PFSK-1 (cell line): ENCODE measurements at regions not wholly inside any gene's neighbourhood (a gene's known extent, or its start where the extent isn't known, plus 50 kb on each side); places are given as distances from the start of the nearest gene placed in this dataset.

Source experiments
- FOXP2 ChIP-seq: optimal IDR thresholded peaks from 2 replicates; pipeline ENCODE3; 2011; ENCODE audit warnings: borderline replicate concordance, control low read depth, inconsistent platforms; ENCODE audit not compliant: insufficient read depth; ENCODE audit errors: extremely low read length, extremely low read depth
- POLR2AphosphoS5 ChIP-seq: IDR thresholded peaks from 2 replicates; pipeline ENCODE4 v1.6.1; 2012; ENCODE audit warnings: low read depth, mild to moderate bottlenecking, control low read depth, low read length, moderate library complexity
- SIN3A ChIP-seq: IDR thresholded peaks from 2 replicates; pipeline ENCODE4 v1.6.1; 2012; ENCODE audit warnings: mild to moderate bottlenecking, low read length, moderate library complexity, borderline replicate concordance; ENCODE audit not compliant: insufficient read depth
- TAF1 ChIP-seq: IDR thresholded peaks from 2 replicates; pipeline ENCODE4 v1.6.1; 2012; ENCODE audit warnings: low read length, control low read depth, borderline replicate concordance; ENCODE audit not compliant: insufficient read depth
- TF ChIP-seq, protein P1 (sequence below), 2 experiments: IDR thresholded peaks; 2 replicates each; pipeline versions ENCODE4 v1.6.1 to v1.8.0; 2011 to 2012; ENCODE audit warnings: low read depth in 2 of 2, low read length in 2 of 2, control low read depth in 1 of 2, inconsistent platforms in 1 of 2, mild to moderate bottlenecking in 1 of 2, moderate library complexity in 1 of 2; ENCODE audit not compliant: insufficient read depth in 1 of 2

DNA sequence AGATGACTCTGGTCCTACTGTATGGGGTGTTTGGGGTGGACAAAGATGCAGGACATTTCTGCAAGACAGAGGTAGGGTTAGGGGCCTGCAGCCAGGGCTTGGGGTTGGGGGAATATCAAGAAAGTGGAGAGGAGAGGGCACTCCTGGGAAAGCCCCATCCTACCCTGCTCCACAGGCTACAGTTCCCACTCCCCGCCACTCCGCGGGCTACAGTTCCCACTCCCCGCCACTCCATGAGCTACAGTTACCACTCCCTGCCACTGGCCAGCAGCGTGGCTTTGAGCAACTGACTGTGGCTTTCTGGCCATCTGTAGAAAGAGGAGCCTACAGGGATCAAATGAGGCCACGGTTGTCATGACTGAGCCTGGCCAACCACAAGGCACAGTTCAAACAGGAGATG is 93.8 kb upstream of the GRIK3 start:
- TF ChIP-seq TAF1 (no peak), SIN3A (no peak), POLR2AphosphoS5 (no peak), FOXP2 (no peak)
- TF ChIP-seq, protein P1, sequence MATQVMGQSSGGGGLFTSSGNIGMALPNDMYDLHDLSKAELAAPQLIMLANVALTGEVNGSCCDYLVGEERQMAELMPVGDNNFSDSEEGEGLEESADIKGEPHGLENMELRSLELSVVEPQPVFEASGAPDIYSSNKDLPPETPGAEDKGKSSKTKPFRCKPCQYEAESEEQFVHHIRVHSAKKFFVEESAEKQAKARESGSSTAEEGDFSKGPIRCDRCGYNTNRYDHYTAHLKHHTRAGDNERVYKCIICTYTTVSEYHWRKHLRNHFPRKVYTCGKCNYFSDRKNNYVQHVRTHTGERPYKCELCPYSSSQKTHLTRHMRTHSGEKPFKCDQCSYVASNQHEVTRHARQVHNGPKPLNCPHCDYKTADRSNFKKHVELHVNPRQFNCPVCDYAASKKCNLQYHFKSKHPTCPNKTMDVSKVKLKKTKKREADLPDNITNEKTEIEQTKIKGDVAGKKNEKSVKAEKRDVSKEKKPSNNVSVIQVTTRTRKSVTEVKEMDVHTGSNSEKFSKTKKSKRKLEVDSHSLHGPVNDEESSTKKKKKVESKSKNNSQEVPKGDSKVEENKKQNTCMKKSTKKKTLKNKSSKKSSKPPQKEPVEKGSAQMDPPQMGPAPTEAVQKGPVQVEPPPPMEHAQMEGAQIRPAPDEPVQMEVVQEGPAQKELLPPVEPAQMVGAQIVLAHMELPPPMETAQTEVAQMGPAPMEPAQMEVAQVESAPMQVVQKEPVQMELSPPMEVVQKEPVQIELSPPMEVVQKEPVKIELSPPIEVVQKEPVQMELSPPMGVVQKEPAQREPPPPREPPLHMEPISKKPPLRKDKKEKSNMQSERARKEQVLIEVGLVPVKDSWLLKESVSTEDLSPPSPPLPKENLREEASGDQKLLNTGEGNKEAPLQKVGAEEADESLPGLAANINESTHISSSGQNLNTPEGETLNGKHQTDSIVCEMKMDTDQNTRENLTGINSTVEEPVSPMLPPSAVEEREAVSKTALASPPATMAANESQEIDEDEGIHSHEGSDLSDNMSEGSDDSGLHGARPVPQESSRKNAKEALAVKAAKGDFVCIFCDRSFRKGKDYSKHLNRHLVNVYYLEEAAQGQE (IDR thresholded peaks at IDR 0.05; ENCODE audit: insufficient read depth in 1 of 2, low read depth in 2 of 2, low read length in 2 of 2): no peak

GRCh38 chr1:37130221-37130948 is 96.1 kb upstream of the GRIK3 start:
- TF ChIP-seq FOXP2: no peak
- TF ChIP-seq, protein P1 (IDR thresholded peaks at IDR 0.05; ENCODE audit: insufficient read depth in 1 of 2, low read depth in 2 of 2, low read length in 2 of 2): no peak
- no peak for TF ChIP-seq TAF1
- no peak for TF ChIP-seq SIN3A
- no peak for TF ChIP-seq POLR2AphosphoS5

GRCh38 chr1:37131281-37131680 is 97.0 kb upstream of the GRIK3 start:
- TF ChIP-seq TAF1: no peak
- TF ChIP-seq, protein P1 (IDR thresholded peaks at IDR 0.05; ENCODE audit: insufficient read depth in 1 of 2, low read depth in 2 of 2, low read length in 2 of 2): no peak
- no peak for TF ChIP-seq SIN3A
- no peak for TF ChIP-seq POLR2AphosphoS5
- TF ChIP-seq FOXP2: no peak

GRCh38 chr1:37133276-37134145 is 99.2 kb upstream of the GRIK3 start:
- TF ChIP-seq SIN3A (no peak), POLR2AphosphoS5 (no peak), TAF1 (no peak), FOXP2 (no peak)
- TF ChIP-seq, protein P1 (IDR thresholded peaks at IDR 0.05; ENCODE audit: insufficient read depth in 1 of 2, low read depth in 2 of 2, low read length in 2 of 2): no peak
